GM12892 (cell line): ENCODE measurements at regions not wholly inside any gene's neighbourhood (a gene's known extent, or its start where the extent isn't known, plus 50 kb on each side); places are given as distances from the start of the nearest gene placed in this dataset.

Source experiments
- POLR2A ChIP-seq: IDR thresholded peaks from 2 replicates; pipeline ENCODE4 v1.6.1; 2011; ENCODE audit warnings: low read depth, low read length, control low read depth
- TAF1 ChIP-seq: IDR thresholded peaks from 2 replicates; pipeline ENCODE4 v1.6.1; 2011; ENCODE audit warnings: low read depth, mild to moderate bottlenecking, control low read depth, low read length, borderline replicate concordance

DNA sequence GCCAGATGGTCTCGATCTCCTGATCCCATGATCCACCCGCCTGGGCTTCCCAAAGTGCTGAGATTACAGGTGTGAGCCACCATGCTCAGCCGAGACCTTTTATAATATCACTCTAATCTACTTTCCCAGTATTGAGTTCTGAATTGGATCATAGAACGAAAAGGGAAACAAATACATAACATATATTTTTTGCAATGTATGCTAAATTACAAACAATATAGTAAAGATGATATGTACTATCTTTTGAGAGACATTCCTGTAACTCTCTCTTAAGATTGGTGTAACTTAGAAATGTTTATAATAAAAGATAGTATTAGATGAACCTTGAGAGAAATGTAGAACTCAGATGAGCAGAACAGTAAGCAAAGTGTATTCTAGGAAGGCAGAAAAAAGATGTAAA, 129.2 kb upstream of the TENT5A start:
- TF ChIP-seq POLR2A: no peak
- TF ChIP-seq TAF1: no peak
